Astrocyte (in vitro differentiated cells and primary cell): ENCODE measurements at regions not wholly inside any gene's neighbourhood (a gene's known extent, or its start where the extent isn't known, plus 50 kb on each side); places are given as distances from the start of the nearest gene placed in this dataset.

Source experiments
- DNase-seq: peaks from one replicate; pipeline ENCODE4 v3.0.0-alpha.2; 2010; ENCODE audit warnings: low read depth
- FAIRE-seq: peaks from 2 replicates; lab custom pipeline; 2011; peaks lifted over from hg19 to GRCh38; lab: Jason Lieb, UNC
- H2AFZ ChIP-seq: 2 replicates; pipeline ENCODE4 v1.6.0; 2012; ENCODE audit warnings: low read depth, low read length, inconsistent platforms
- H3K27ac ChIP-seq: 2 replicates; pipeline ENCODE4 v1.5.1; 2011; ENCODE audit warnings: low read depth, low read length, inconsistent platforms
- H3K27me3 ChIP-seq: 2 replicates; pipeline ENCODE4 v1.6.0; 2011; ENCODE audit warnings: low read length, inconsistent platforms; ENCODE audit not compliant: insufficient read depth
- H3K36me3 ChIP-seq: 2 replicates; pipeline ENCODE4 v1.5.1; 2011; ENCODE audit warnings: low read length, inconsistent platforms; ENCODE audit not compliant: insufficient read depth
- H3K4me1 ChIP-seq: 2 replicates; pipeline ENCODE4 v1.5.1; 2011; ENCODE audit warnings: low read length, inconsistent platforms; ENCODE audit not compliant: insufficient read depth
- H3K4me2 ChIP-seq: 2 replicates; pipeline ENCODE4 v1.6.0; 2012; ENCODE audit warnings: low read length, inconsistent platforms
- H3K4me3 ChIP-seq: 2 replicates; pipeline ENCODE4 v1.5.1; 2011; ENCODE audit warnings: low read depth, mild to moderate bottlenecking, low read length, inconsistent platforms; ENCODE audit not compliant: insufficient read depth
- H3K79me2 ChIP-seq: 2 replicates; pipeline ENCODE4 v1.6.0; 2012; ENCODE audit warnings: mild to moderate bottlenecking, low read length, inconsistent platforms; ENCODE audit not compliant: insufficient read depth
- H3K9ac ChIP-seq: 2 replicates; pipeline ENCODE4 v1.6.0; 2012; ENCODE audit warnings: mild to moderate bottlenecking, low read length, inconsistent platforms
- H3K9me3 ChIP-seq: 2 replicates; pipeline ENCODE4 v1.5.1; 2012; ENCODE audit warnings: low read depth, mild to moderate bottlenecking, low read length, inconsistent platforms; ENCODE audit not compliant: insufficient read depth
- H4K20me1 ChIP-seq: 2 replicates; pipeline ENCODE4 v1.6.0; 2012; ENCODE audit warnings: low read length, inconsistent platforms; ENCODE audit not compliant: insufficient read depth
- H3K27ac Mint-ChIP-seq: one replicate; pipeline ENCODE4 v1.8.0; 2021; ENCODE audit warnings: mild to moderate bottlenecking, mixed read lengths; ENCODE audit not compliant: unreplicated experiment
- H3K27me3 Mint-ChIP-seq: one replicate; pipeline ENCODE4 v1.8.0; 2021; ENCODE audit warnings: low read depth, mixed read lengths; ENCODE audit not compliant: unreplicated experiment
- H3K36me3 Mint-ChIP-seq: one replicate; pipeline ENCODE4 v1.8.0; 2021; ENCODE audit warnings: low read depth, mixed read lengths; ENCODE audit not compliant: unreplicated experiment
- H3K4me1 Mint-ChIP-seq: one replicate; pipeline ENCODE4 v1.8.0; 2021; ENCODE audit warnings: low read depth, mixed read lengths; ENCODE audit not compliant: unreplicated experiment
- H3K4me3 Mint-ChIP-seq: one replicate; pipeline ENCODE4 v1.8.0; 2021; ENCODE audit warnings: mild to moderate bottlenecking, moderate library complexity, mixed read lengths; ENCODE audit not compliant: unreplicated experiment
- H3K9me3 Mint-ChIP-seq: one replicate; pipeline ENCODE4 v1.8.0; 2021; ENCODE audit warnings: mild to moderate bottlenecking, mixed read lengths; ENCODE audit not compliant: unreplicated experiment
- CTCF ChIP-seq: IDR thresholded peaks from 2 replicates; pipeline ENCODE4 v1.5.1; 2011; ENCODE audit warnings: low read depth, mild to moderate bottlenecking, inconsistent platforms, low read length, moderate library complexity; ENCODE audit not compliant: insufficient read depth
- EZH2 ChIP-seq: IDR thresholded peaks from 2 replicates; pipeline ENCODE4 v1.6.1; 2012; ENCODE audit warnings: mild to moderate bottlenecking, low read length, inconsistent platforms; ENCODE audit not compliant: insufficient read depth

GRCh38 chr7:39894904-39895303 is 55.2 kb upstream of the CDK13 start:
- H3K9ac ChIP-seq = no peak overlapping the region
- Mint-ChIP-seq H3K27me3 (peaks cover 17% of the 10 kb centered on the region), H3K4me3 (no peak overlapping the region), H3K9me3 (peaks cover 2% of the 10 kb centered on the region), H3K27ac (peak overlapping the region; percentile 63), H3K4me1 (peaks cover 4% of the 10 kb centered on the region), H3K36me3 (peaks cover under 1% of the 10 kb centered on the region)
- no peaks in the 10 kb centered on the region for H4K20me1 ChIP-seq
- FAIRE-seq (no peak), DNase-seq (no peak)
- no peaks in the 10 kb centered on the region for H3K9me3 ChIP-seq
- no peaks in the 10 kb centered on the region for H3K79me2 ChIP-seq
- TF ChIP-seq EZH2 (no peak), CTCF (no peak)
- H3K4me1 ChIP-seq = no peaks in the 10 kb centered on the region
- H3K27ac ChIP-seq = no peak overlapping the region
- H3K4me2 ChIP-seq = no peak overlapping the region
- H3K36me3 ChIP-seq = no peaks in the 10 kb centered on the region
- H3K4me3 ChIP-seq = no peak overlapping the region
- peaks cover 32% of the 10 kb centered on the region for H3K27me3 ChIP-seq
- H2AFZ ChIP-seq = no peak overlapping the region

- DNase-seq (no peak), FAIRE-seq (no peak)
- no peaks in the 10 kb centered on the region for H3K9me3 ChIP-seq
- H3K4me1 ChIP-seq = no peaks in the 10 kb centered on the region
- no peak overlapping the region for H3K4me3 ChIP-seq
- no peak overlapping the region for H3K4me3 Mint-ChIP-seq
- peaks cover 4% of the 10 kb centered on the region for H3K4me1 Mint-ChIP-seq
- H3K9ac ChIP-seq = no peak overlapping the region
- H3K9me3 Mint-ChIP-seq = peaks cover 2% of the 10 kb centered on the region
- H3K27ac Mint-ChIP-seq = no peak overlapping the region
- no peaks in the 10 kb centered on the region for H4K20me1 ChIP-seq
- H3K27ac ChIP-seq = no peak overlapping the region
- no peak overlapping the region for H2AFZ ChIP-seq
- H3K79me2 ChIP-seq = no peaks in the 10 kb centered on the region
- H3K27me3 Mint-ChIP-seq = peaks cover 14% of the 10 kb centered on the region
- H3K4me2 ChIP-seq = peak overlapping the region; percentile 61
- no peaks in the 10 kb centered on the region for H3K36me3 ChIP-seq
- peaks cover 32% of the 10 kb centered on the region for H3K27me3 ChIP-seq
- TF ChIP-seq CTCF (no peak), EZH2 (no peak)
- peaks cover 2% of the 10 kb centered on the region for H3K36me3 Mint-ChIP-seq
Measured at GRCh38 chr7:39896840-39897239, 53.2 kb upstream of the CDK13 start.

GRCh38 chr7:39898867-39899266 is 51.2 kb upstream of the CDK13 start:
- Histone ChIP-seq H2AFZ (no peak overlapping the region), H3K27me3 (peaks cover 21% of the 10 kb centered on the region), H3K4me2 (no peak overlapping the region), H3K4me1 (no peaks in the 10 kb centered on the region), H3K79me2 (no peaks in the 10 kb centered on the region), H3K36me3 (no peaks in the 10 kb centered on the region), H3K9ac (no peak overlapping the region), H3K27ac (no peak overlapping the region), H3K4me3 (no peak overlapping the region), H3K9me3 (no peaks in the 10 kb centered on the region), H4K20me1 (no peaks in the 10 kb centered on the region)
- FAIRE-seq = no peak
- peaks cover 2% of the 10 kb centered on the region for H3K36me3 Mint-ChIP-seq
- H3K4me1 Mint-ChIP-seq = peaks cover 4% of the 10 kb centered on the region
- peaks cover 10% of the 10 kb centered on the region for H3K27me3 Mint-ChIP-seq
- TF ChIP-seq EZH2 (no peak), CTCF (no peak)
- no peak for DNase-seq
- H3K9me3 Mint-ChIP-seq = no peaks in the 10 kb centered on the region
- no peak overlapping the region for H3K27ac Mint-ChIP-seq
- H3K4me3 Mint-ChIP-seq = no peak overlapping the region
